ENCODE measurements at regions not wholly inside any gene's neighbourhood (a gene's known extent, or its start where the extent isn't known, plus 50 kb on each side); places are given as distances from the start of the nearest gene placed in this dataset.

DNA sequence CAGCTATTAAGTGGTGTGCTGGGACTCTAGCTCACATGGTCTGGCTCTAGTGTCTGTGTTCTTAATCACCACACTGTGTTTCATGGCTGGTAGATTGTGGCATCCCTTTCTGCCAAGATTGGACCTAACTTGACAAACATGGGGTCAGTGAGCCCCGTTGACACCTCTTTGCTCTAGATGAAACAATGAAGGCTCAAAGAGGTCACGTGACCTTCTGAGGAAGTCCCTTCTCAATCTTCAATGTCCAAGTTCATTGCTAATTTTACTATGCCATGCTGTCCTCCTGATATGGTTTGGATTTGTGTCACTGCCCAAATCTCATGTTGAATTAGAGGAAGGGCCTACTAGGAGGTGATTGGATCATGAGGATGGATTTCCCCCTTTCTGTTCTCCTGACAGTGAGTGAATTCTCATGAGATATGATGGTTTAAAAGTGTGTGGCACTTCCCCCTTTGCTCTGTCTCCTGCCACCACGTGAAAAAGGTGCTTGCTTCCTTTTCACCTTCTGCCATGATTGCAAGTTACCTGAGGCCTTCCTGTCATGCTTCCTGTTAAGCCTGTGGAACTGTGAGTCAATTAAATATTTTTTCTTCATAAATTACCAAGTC lies 177.8 kb upstream of the MYLIP start:
- TF ChIP-seq, protein P1, sequence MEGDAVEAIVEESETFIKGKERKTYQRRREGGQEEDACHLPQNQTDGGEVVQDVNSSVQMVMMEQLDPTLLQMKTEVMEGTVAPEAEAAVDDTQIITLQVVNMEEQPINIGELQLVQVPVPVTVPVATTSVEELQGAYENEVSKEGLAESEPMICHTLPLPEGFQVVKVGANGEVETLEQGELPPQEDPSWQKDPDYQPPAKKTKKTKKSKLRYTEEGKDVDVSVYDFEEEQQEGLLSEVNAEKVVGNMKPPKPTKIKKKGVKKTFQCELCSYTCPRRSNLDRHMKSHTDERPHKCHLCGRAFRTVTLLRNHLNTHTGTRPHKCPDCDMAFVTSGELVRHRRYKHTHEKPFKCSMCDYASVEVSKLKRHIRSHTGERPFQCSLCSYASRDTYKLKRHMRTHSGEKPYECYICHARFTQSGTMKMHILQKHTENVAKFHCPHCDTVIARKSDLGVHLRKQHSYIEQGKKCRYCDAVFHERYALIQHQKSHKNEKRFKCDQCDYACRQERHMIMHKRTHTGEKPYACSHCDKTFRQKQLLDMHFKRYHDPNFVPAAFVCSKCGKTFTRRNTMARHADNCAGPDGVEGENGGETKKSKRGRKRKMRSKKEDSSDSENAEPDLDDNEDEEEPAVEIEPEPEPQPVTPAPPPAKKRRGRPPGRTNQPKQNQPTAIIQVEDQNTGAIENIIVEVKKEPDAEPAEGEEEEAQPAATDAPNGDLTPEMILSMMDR (IDR thresholded peaks at IDR 0.05; ENCODE audit: insufficient read depth, low read length), result no peak
- TF ChIP-seq, protein P2, sequence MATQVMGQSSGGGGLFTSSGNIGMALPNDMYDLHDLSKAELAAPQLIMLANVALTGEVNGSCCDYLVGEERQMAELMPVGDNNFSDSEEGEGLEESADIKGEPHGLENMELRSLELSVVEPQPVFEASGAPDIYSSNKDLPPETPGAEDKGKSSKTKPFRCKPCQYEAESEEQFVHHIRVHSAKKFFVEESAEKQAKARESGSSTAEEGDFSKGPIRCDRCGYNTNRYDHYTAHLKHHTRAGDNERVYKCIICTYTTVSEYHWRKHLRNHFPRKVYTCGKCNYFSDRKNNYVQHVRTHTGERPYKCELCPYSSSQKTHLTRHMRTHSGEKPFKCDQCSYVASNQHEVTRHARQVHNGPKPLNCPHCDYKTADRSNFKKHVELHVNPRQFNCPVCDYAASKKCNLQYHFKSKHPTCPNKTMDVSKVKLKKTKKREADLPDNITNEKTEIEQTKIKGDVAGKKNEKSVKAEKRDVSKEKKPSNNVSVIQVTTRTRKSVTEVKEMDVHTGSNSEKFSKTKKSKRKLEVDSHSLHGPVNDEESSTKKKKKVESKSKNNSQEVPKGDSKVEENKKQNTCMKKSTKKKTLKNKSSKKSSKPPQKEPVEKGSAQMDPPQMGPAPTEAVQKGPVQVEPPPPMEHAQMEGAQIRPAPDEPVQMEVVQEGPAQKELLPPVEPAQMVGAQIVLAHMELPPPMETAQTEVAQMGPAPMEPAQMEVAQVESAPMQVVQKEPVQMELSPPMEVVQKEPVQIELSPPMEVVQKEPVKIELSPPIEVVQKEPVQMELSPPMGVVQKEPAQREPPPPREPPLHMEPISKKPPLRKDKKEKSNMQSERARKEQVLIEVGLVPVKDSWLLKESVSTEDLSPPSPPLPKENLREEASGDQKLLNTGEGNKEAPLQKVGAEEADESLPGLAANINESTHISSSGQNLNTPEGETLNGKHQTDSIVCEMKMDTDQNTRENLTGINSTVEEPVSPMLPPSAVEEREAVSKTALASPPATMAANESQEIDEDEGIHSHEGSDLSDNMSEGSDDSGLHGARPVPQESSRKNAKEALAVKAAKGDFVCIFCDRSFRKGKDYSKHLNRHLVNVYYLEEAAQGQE (IDR thresholded peaks at IDR 0.05; ENCODE audit: insufficient replicate concordance, low read depth), result no peak
- TF ChIP-seq POLR2AphosphoS5 (IDR thresholded peaks at IDR 0.05; ENCODE audit: low read depth) (no peak), SPI1 (IDR thresholded peaks at IDR 0.05; ENCODE audit: borderline replicate concordance, low read depth) (no peak), GABPA (IDR thresholded peaks at IDR 0.05; ENCODE audit: low read depth) (no peak)

Measured in HL-60 (cell line).